Activated CD8-positive, alpha-beta memory T cell treated with anti-CD3 and anti-CD28 coated beads, Interleukin-2, amount 10 ng/mL, durations not matched to agents 7 days and 5 days (primary cell): ENCODE measurements at regions not wholly inside any gene's neighbourhood (a gene's known extent, or its start where the extent isn't known, plus 50 kb on each side); places are given as distances from the start of the nearest gene placed in this dataset.

ENCODE experiments used
- ATAC-seq: fragments of 150-1000 bp; cut with Tn5 transposase; one replicate; pipeline ENCODE4 v1.10.0; 2021; ENCODE audit warnings: moderate library complexity
- CTCF ChIA-PET: fragments of 350-600 bp; sonication (Branson Sonifier 250); formaldehyde crosslinking; loops from one replicate; lab custom pipeline; 2021; ENCODE audit warnings: antibody characterized with exemption; lab: Charles Lee
- DNase-seq: peaks from one replicate; pipeline ENCODE4 v3.0.0-alpha.2; 2020
- H3K27ac Mint-ChIP-seq: one replicate; pipeline ENCODE4 v1.8.0; 2021; ENCODE audit warnings: mild to moderate bottlenecking, mixed read lengths
- H3K27me3 Mint-ChIP-seq: one replicate; pipeline ENCODE4 v1.8.0; 2021; ENCODE audit warnings: mixed read lengths
- H3K36me3 Mint-ChIP-seq: one replicate; pipeline ENCODE4 v1.8.0; 2021; ENCODE audit warnings: mild to moderate bottlenecking, mixed read lengths
- H3K4me1 Mint-ChIP-seq: one replicate; pipeline ENCODE4 v1.8.0; 2021; ENCODE audit warnings: mixed read lengths
- H3K4me3 Mint-ChIP-seq: one replicate; pipeline ENCODE4 v1.8.0; 2021; ENCODE audit warnings: mild to moderate bottlenecking, moderate library complexity, mixed read lengths
- H3K9me3 Mint-ChIP-seq: one replicate; pipeline ENCODE4 v1.8.0; 2022; ENCODE audit warnings: low read depth, mixed read lengths

DNA sequence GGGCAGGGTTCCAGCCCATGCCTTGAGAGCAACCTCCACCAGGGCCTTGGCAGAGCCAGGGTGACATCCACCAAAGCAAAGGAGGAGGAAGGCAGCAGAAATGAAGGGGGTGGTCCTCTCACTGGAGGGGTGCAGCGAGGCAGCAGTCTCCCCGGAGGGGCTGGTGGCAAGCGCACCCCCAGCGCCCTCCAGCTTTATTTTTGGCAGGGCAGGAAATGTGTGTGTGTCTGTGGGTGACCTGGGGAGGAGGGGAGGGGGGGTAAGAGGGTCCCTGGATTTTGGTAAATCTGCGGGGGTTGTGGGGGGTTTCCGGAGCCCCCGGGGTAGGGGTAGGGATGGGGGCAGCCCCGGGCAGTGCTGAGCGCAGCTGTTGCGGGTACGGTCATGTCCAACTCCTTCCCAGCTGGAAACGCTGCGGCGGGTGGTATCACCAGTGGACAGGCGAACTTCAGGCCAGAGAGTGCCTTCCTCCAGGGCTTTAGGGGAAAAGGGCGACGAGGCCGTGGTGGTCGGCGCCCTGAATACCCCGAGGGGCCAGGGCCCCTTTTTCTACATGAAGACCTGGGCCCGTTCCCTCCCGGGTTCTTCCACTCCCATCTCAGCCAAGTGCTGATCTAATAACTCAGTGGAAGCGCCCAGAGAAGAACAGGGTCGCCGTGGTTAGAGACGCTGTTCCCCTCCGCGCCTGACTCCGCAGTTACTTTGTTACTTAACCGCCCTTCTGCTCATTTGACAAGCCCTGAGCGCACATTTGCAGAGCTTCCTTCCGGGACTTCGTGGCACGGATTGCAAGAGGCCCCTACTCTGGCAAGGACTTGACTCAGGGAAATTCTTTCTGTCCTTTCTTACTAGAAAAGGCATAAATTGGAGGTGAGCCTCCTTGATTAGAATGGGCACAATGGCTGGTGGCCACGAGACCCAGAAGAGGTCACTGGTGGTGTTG lies 55.2 kb downstream of the FOS start:
- ATAC-seq: peak; percentile 90

DNA sequence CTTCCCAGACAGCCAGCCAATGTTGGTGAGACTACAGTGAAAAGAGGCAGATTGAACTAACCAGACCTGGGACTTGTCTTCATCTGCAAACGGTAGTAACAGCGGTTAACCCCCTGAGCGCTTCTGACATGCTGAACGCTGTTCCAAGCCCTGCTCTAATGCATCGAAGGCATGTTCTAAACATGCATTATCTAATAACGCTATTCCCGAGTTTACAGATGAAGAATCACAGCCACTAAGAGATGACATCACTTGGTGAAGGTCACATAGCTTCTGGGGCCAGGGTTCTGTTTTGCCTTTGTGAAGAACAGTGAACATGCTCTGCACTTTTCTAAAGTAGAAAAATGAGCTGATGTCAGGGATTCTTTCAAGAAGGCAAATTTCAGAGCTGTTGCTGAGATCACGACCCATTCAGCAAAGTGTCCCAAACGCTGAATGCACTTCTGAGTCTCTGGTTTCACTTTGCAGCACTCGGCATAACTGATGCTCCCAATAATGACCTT lies 56.0 kb downstream of the FOS start:
- Mint-ChIP-seq H3K36me3 (no peaks in the 10 kb centered on the region), H3K9me3 (peaks cover 3% of the 10 kb centered on the region), H3K4me1 (peaks cover 31% of the 10 kb centered on the region), H3K27ac (peak overlapping the region; percentile 94), H3K4me3 (peak overlapping the region; percentile 67), H3K27me3 (peaks cover 10% of the 10 kb centered on the region)
- CTCF ChIA-PET: interaction anchor here (0.7 to 2.3 kb wide), 10 partner anchors 9 to 243 kb away, joined by 3 to 13 read pairs (median 3); partner anchors contain the start of gene JDP2
- ATAC-seq (peak; percentile 72), DNase-seq (no peak)

More for the DNA sequence above, 55.2 kb downstream of the FOS start:
- DNase-seq: peak; percentile 83
- Mint-ChIP-seq H3K4me1 (peaks cover 31% of the 10 kb centered on the region), H3K36me3 (no peaks in the 10 kb centered on the region), H3K4me3 (peak overlapping the region; percentile 67), H3K9me3 (peaks cover 3% of the 10 kb centered on the region), H3K27ac (peak overlapping the region; percentile 94), H3K27me3 (peaks cover 14% of the 10 kb centered on the region)
- CTCF ChIA-PET: interaction anchor here (0.9 to 2.3 kb wide), 10 partner anchors 19 to 644 kb away, joined by 3 to 13 read pairs (median 4); partner anchors contain the start of gene JDP2

GRCh38 chr14:75335571-75335970 lies 56.9 kb downstream of the FOS start:
- peaks cover 31% of the 10 kb centered on the region for H3K4me1 Mint-ChIP-seq
- H3K36me3 Mint-ChIP-seq: no peaks in the 10 kb centered on the region
- H3K4me3 Mint-ChIP-seq: peak overlapping the region; percentile 6
- CTCF ChIA-PET: interaction anchor here (1.0 to 2.3 kb wide), 4 partner anchors 10 to 242 kb away, joined by 3 to 13 read pairs (median 4); no protein-coding TSS in a partner anchor
- H3K27me3 Mint-ChIP-seq: peaks cover 9% of the 10 kb centered on the region
- ATAC-seq (no peak), DNase-seq (no peak)
- peak overlapping the region; percentile 68 for H3K27ac Mint-ChIP-seq
- peaks cover 3% of the 10 kb centered on the region for H3K9me3 Mint-ChIP-seq

- CTCF ChIA-PET: interaction anchor here (0.6 to 1.4 kb wide), 4 partner anchors 62 to 307 kb away, joined by 3 to 5 read pairs (median 3); no protein-coding TSS in a partner anchor
- no peak overlapping the region for H3K4me3 Mint-ChIP-seq
- no peaks in the 10 kb centered on the region for H3K36me3 Mint-ChIP-seq
Observed at GRCh38 chr14:75338398-75338797, 59.8 kb downstream of the FOS start.

DNA sequence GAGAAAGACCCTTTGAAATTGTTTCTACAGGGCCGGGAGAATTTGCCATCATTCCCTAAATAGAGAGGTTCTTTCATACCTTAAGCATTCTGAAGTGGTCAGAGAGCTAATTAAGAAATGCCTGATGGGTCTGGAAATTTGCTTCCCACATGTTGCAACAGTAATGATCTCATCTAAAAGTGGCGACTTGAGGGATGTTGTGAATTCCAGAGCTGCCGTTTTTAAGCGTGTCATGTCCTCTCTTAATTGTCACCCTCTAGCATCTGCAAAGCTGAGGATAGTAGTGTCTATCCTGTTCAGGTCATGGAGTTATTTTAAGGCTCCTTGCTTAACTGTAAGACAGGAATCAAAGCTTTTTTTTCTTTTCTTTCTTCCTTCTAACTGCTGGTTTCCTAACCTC lies 60.4 kb downstream of the FOS start:
- CTCF ChIA-PET: interaction anchor here (0.6 to 1.4 kb wide), 4 partner anchors 61 to 306 kb away, joined by 3 to 5 read pairs (median 3); no protein-coding TSS in a partner anchor
- H3K36me3 Mint-ChIP-seq: no peaks in the 10 kb centered on the region
- ATAC-seq: no peak

More at GRCh38 chr14:75338398-75338797, 59.8 kb downstream of the FOS start:
- ATAC-seq (no peak), DNase-seq (no peak)
- H3K4me1 Mint-ChIP-seq: peaks cover 20% of the 10 kb centered on the region
- peaks cover 11% of the 10 kb centered on the region for H3K27me3 Mint-ChIP-seq
- no peak overlapping the region for H3K27ac Mint-ChIP-seq
- peaks cover 3% of the 10 kb centered on the region for H3K9me3 Mint-ChIP-seq

DNA sequence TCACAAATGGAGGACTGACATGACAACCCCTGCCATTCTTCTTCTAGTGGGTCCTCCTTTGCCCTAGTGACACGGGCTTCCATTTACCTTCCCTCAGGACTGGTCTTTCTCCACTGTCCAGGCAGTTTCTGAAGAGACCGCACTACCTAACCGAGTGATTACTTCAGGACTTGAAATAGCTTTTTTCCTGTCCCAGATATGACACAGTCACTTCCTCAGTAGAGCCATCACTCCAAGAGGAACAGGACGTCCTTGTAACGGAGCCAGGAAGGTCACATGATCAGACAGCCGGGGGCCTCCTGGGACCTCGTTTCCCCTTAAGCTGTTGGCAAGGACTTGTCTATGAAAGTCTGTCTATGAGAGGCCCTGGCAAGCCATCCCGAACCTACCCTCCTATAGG lies 62.3 kb downstream of the FOS start:
- H3K4me3 Mint-ChIP-seq: no peak overlapping the region
- peaks cover 1% of the 10 kb centered on the region for H3K4me1 Mint-ChIP-seq
- H3K9me3 Mint-ChIP-seq: peaks cover 3% of the 10 kb centered on the region
- CTCF ChIA-PET: no interaction called here
- DNase-seq (no peak), ATAC-seq (no peak)
- no peaks in the 10 kb centered on the region for H3K36me3 Mint-ChIP-seq
- H3K27ac Mint-ChIP-seq: no peak overlapping the region
- H3K27me3 Mint-ChIP-seq: peaks cover 12% of the 10 kb centered on the region

More for the DNA sequence above, 60.4 kb downstream of the FOS start:
- Mint-ChIP-seq H3K4me3 (no peak overlapping the region), H3K9me3 (peaks cover 3% of the 10 kb centered on the region), H3K27ac (no peak overlapping the region), H3K27me3 (peaks cover 12% of the 10 kb centered on the region), H3K4me1 (peaks cover 14% of the 10 kb centered on the region)
- no peak for DNase-seq

DNA sequence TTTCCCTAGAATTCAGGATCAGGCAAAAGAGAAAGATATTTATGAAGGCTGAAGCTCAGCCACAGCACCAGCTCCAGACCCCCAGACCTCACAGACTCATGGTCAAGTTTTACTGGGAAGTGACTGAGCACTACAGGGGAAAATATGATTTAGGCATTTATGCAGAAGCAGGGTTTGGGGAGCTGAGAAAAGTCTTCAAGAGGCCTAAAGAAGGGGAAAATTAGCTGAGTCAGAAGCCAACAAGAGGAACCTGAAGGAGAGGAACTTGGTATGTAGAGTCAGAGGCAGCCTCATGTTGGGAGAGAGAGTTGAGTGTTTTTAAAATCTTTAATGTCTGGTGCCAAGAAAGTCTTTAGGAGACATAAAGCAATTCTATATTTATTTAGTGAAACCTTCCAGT lies 63.0 kb downstream of the FOS start:
- ATAC-seq (no peak), DNase-seq (no peak)
- no peaks in the 10 kb centered on the region for H3K4me1 Mint-ChIP-seq
- no peak overlapping the region for H3K27ac Mint-ChIP-seq
- no peaks in the 10 kb centered on the region for H3K36me3 Mint-ChIP-seq
- H3K4me3 Mint-ChIP-seq: no peak overlapping the region
- CTCF ChIA-PET: no interaction called here
- peaks cover 1% of the 10 kb centered on the region for H3K9me3 Mint-ChIP-seq
- H3K27me3 Mint-ChIP-seq: peaks cover 10% of the 10 kb centered on the region

- no peak overlapping the region for H3K27ac Mint-ChIP-seq
- ATAC-seq (no peak), DNase-seq (no peak)
- peaks cover 9% of the 10 kb centered on the region for H3K27me3 Mint-ChIP-seq
- H3K4me3 Mint-ChIP-seq: no peak overlapping the region
- CTCF ChIA-PET: interaction anchor here (1.0 kb wide), 1 partner anchor 8 kb away, joined by 3 read pairs; no protein-coding TSS in a partner anchor
- H3K9me3 Mint-ChIP-seq: no peaks in the 10 kb centered on the region
- H3K4me1 Mint-ChIP-seq: no peaks in the 10 kb centered on the region
- H3K36me3 Mint-ChIP-seq: no peaks in the 10 kb centered on the region
Observed at GRCh38 chr14:75342762-75343599, 64.4 kb downstream of the FOS start.

GRCh38 chr14:75343911-75344310 lies 65.3 kb downstream of the FOS start:
- CTCF ChIA-PET: interaction anchor here (1.0 kb wide), 1 partner anchor 9 kb away, joined by 3 read pairs; no protein-coding TSS in a partner anchor

GRCh38 chr14:75344411-75344810 lies 65.8 kb downstream of the FOS start:
- ATAC-seq (no peak), DNase-seq (no peak)
- H3K4me1 Mint-ChIP-seq: no peaks in the 10 kb centered on the region
- no peaks in the 10 kb centered on the region for H3K9me3 Mint-ChIP-seq
- CTCF ChIA-PET: interaction anchor here (0.7 kb wide), 1 partner anchor 109 kb away, joined by 3 read pairs; no protein-coding TSS in a partner anchor
- H3K36me3 Mint-ChIP-seq: no peaks in the 10 kb centered on the region
- H3K27me3 Mint-ChIP-seq: peaks cover 3% of the 10 kb centered on the region
- no peak overlapping the region for H3K27ac Mint-ChIP-seq
- H3K4me3 Mint-ChIP-seq: no peak overlapping the region

More at GRCh38 chr14:75343911-75344310, 65.3 kb downstream of the FOS start:
- no peak overlapping the region for H3K4me3 Mint-ChIP-seq
- ATAC-seq (no peak), DNase-seq (no peak)
- H3K9me3 Mint-ChIP-seq: no peaks in the 10 kb centered on the region
- H3K27me3 Mint-ChIP-seq: peaks cover 3% of the 10 kb centered on the region
- H3K4me1 Mint-ChIP-seq: no peaks in the 10 kb centered on the region
- H3K36me3 Mint-ChIP-seq: no peaks in the 10 kb centered on the region
- H3K27ac Mint-ChIP-seq: no peak overlapping the region

DNA sequence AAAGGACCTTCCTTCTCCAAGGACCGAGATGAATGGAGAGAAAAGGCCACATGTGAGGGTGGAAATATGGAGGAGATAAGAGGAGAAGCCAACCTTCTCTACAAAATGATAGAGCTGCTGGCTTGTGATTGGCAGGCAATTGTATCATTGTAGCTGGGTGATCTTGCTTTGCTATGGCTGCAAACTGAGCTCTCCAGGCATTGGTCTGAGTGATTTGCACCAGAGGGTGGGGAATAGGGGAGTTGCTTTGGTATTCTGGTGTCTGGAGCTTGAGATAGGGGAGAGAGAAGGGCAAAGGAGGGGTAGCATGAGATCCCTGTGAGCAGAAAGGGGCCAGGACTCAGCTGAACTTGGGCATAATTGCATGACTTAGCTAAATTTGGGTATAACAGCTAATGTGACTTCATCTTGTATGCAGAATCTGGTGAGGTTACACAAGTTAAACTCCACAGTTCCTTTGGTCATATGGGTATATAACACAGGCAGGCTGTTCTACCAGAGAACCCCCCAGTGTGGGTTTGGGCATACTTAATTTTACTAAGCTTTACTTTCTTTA lies 72.0 kb downstream of the FOS start:
- Mint-ChIP-seq H3K9me3 (no peaks in the 10 kb centered on the region), H3K4me3 (no peak overlapping the region), H3K36me3 (no peaks in the 10 kb centered on the region), H3K4me1 (no peaks in the 10 kb centered on the region), H3K27ac (no peak overlapping the region), H3K27me3 (no peaks in the 10 kb centered on the region)
- CTCF ChIA-PET: interaction anchor here (0.8 kb wide), 1 partner anchor 15 kb away, joined by 3 read pairs; no protein-coding TSS in a partner anchor
- DNase-seq (no peak), ATAC-seq (no peak)

DNA sequence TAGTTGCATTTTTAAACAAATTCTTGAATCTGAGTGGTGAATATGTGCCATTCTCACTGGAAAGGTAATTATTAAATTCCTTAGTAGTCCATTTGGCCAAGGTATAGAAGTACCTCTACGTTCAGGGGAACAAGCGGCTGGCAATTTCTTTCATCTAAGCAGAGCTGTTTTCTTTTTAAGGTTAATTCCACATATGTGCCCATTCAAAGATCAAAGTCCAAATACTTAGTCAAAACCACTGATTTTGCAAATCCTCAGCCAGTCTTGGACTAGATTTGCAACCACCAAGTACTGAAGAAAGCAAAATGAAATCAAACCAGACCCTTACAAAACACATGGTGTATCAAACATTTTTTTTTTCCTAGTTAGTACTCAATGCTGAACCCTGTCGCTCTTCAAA lies 68.7 kb upstream of the JDP2 start:
- Mint-ChIP-seq H3K4me3 (no peak overlapping the region), H3K36me3 (no peaks in the 10 kb centered on the region), H3K9me3 (no peaks in the 10 kb centered on the region), H3K27ac (no peak overlapping the region), H3K4me1 (peaks cover 3% of the 10 kb centered on the region), H3K27me3 (peaks cover 21% of the 10 kb centered on the region)
- no peak for DNase-seq
- CTCF ChIA-PET: no interaction called here
- ATAC-seq: no peak
